ENCODE measurements at regions not wholly inside any gene's neighbourhood (a gene's known extent, or its start where the extent isn't known, plus 50 kb on each side); places are given as distances from the start of the nearest gene placed in this dataset.
"Not testable (repeated sequence)": the region's sequence is repeated elsewhere in the genome, so short reads cannot be mapped to it uniquely, and the experiment has no call there.

DNA sequence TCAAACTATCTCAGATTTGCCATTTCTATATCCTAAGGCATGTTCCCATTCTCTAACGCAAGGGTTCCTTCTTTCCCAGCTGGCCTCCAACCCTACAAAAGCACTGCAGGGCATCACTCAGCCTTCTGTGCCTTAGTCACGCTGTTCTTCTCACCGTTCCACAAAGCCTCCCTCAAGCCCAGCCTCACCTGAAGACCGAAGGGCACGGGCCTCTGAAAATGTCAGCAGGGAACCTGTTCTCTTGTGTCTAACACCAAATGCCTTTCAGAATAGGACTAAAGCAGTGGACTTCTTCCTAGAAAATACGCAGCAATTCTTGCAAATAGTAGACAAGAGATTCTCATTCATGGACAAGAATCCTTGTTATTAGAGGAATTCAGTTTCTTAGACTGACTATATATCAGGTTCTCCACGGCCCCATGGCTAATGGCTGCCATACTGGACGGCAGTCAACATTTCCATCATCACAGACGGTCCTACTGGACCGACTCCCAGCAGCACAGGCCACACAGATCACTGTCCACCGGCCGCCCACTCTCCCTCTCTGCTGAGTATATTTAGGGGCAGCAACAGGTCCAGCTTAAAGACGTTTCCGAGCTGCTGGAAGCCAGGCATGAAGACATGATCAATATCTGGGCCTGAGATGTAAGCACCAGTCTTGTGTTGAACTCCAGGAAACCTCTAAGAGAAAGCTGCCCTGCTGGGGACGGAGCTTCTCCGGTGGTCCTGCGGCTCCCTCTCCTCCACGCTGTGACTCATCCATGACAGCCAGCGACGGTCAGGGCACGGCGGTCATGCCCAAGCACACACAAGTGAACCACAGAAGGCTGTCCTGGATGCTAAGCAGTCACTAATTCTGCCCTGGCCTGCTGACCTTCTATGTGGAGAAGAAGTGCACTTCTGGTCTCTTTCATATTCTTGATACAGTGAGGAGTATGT lies 61.8 kb upstream of the TNK2 start:
- not testable (repeated sequence) for TF ChIP-seq POLR2A (IDR thresholded peaks at IDR 0.05)
- TF ChIP-seq, protein P1, sequence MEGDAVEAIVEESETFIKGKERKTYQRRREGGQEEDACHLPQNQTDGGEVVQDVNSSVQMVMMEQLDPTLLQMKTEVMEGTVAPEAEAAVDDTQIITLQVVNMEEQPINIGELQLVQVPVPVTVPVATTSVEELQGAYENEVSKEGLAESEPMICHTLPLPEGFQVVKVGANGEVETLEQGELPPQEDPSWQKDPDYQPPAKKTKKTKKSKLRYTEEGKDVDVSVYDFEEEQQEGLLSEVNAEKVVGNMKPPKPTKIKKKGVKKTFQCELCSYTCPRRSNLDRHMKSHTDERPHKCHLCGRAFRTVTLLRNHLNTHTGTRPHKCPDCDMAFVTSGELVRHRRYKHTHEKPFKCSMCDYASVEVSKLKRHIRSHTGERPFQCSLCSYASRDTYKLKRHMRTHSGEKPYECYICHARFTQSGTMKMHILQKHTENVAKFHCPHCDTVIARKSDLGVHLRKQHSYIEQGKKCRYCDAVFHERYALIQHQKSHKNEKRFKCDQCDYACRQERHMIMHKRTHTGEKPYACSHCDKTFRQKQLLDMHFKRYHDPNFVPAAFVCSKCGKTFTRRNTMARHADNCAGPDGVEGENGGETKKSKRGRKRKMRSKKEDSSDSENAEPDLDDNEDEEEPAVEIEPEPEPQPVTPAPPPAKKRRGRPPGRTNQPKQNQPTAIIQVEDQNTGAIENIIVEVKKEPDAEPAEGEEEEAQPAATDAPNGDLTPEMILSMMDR (IDR thresholded peaks at IDR 0.05): not testable (repeated sequence)

Measured in Peyer's patch (tissue), 4 donors.